ENCODE measurements at regions not wholly inside any gene's neighbourhood (a gene's known extent, or its start where the extent isn't known, plus 50 kb on each side); places are given as distances from the start of the nearest gene placed in this dataset.

DNA sequence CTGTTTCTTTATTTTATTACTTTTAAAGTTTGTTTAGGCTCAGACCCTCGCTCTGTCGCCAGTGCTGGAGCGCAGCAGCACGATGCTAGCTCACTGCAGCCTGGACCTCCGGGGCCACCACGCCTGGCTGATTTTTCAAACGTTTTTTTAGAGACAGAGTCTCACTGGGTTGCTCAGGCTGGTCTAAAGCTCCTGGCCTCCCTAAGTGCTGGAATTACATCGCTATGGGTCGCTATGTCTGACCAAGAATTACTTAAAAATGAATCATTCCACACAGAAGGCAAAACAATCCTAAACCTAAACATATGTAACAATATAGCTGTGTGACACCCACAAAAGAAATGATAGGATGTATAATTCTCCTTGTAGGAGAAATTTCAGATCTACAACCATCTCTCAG, 86.9 kb upstream of the SIMC1 start (continued):
- TF ChIP-seq, protein P1, sequence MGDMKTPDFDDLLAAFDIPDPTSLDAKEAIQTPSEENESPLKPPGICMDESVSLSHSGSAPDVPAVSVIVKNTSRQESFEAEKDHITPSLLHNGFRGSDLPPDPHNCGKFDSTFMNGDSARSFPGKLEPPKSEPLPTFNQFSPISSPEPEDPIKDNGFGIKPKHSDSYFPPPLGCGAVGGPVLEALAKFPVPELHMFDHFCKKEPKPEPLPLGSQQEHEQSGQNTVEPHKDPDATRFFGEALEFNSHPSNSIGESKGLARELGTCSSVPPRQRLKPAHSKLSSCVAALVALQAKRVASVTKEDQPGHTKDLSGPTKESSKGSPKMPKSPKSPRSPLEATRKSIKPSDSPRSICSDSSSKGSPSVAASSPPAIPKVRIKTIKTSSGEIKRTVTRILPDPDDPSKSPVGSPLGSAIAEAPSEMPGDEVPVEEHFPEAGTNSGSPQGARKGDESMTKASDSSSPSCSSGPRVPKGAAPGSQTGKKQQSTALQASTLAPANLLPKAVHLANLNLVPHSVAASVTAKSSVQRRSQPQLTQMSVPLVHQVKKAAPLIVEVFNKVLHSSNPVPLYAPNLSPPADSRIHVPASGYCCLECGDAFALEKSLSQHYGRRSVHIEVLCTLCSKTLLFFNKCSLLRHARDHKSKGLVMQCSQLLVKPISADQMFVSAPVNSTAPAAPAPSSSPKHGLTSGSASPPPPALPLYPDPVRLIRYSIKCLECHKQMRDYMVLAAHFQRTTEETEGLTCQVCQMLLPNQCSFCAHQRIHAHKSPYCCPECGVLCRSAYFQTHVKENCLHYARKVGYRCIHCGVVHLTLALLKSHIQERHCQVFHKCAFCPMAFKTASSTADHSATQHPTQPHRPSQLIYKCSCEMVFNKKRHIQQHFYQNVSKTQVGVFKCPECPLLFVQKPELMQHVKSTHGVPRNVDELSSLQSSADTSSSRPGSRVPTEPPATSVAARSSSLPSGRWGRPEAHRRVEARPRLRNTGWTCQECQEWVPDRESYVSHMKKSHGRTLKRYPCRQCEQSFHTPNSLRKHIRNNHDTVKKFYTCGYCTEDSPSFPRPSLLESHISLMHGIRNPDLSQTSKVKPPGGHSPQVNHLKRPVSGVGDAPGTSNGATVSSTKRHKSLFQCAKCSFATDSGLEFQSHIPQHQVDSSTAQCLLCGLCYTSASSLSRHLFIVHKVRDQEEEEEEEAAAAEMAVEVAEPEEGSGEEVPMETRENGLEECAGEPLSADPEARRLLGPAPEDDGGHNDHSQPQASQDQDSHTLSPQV (IDR thresholded peaks at IDR 0.05): no peak
- no peak for TF ChIP-seq CBX5 (IDR thresholded peaks at IDR 0.05; ENCODE audit: borderline replicate concordance, low read depth)
- no peak for TF ChIP-seq ZNF316 (IDR thresholded peaks at IDR 0.05)
- TF ChIP-seq, protein P2, sequence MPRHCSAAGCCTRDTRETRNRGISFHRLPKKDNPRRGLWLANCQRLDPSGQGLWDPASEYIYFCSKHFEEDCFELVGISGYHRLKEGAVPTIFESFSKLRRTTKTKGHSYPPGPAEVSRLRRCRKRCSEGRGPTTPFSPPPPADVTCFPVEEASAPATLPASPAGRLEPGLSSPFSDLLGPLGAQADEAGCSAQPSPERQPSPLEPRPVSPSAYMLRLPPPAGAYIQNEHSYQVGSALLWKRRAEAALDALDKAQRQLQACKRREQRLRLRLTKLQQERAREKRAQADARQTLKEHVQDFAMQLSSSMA (CRISPR knock-in tag; IDR thresholded peaks at IDR 0.05): no peak
- TF ChIP-seq NCOA6 (IDR thresholded peaks at IDR 0.05): no peak
- no peak for TF ChIP-seq ZNF23 (CRISPR knock-in tag; IDR thresholded peaks at IDR 0.05)
